ENCODE measurements at regions not wholly inside any gene's neighbourhood (a gene's known extent, or its start where the extent isn't known, plus 50 kb on each side); places are given as distances from the start of the nearest gene placed in this dataset.
"Not testable (repeated sequence)": the region's sequence is repeated elsewhere in the genome, so short reads cannot be mapped to it uniquely, and the experiment has no call there.

- Histone ChIP-seq H3K4me3 (ENCODE audit: low read length in 2 of 2) (no peak overlapping the region), H3K27me3 (ENCODE audit: control insufficient read depth in 2 of 2, insufficient read depth in 2 of 2, low read length in 2 of 2) (no peaks in the 10 kb centered on the region), H3K27ac (ENCODE audit: low read depth in 2 of 2, low read length in 2 of 2) (no peak overlapping the region), H3K9me3 (ENCODE audit: control insufficient read depth in 2 of 2, low read length in 2 of 2) (no peaks in the 10 kb centered on the region), H3K36me3 (ENCODE audit: control insufficient read depth in 2 of 2, insufficient read depth in 2 of 2, low read length in 2 of 2) (no peaks in the 10 kb centered on the region), H3K4me1 (ENCODE audit: control insufficient read depth in 2 of 2, insufficient read depth in 2 of 2, low read length in 2 of 2) (no peaks in the 10 kb centered on the region), H3K9ac (ENCODE audit: low read depth in 1 of 2, low read length in 2 of 2) (no peak overlapping the region)
Measured at GRCh38 chr2:357811-358210, 69.9 kb upstream of the ALKAL2 start.

- not testable (repeated sequence) for H3K9ac ChIP-seq (ENCODE audit: low read depth in 1 of 2, low read length in 2 of 2); H3K4me3 ChIP-seq (ENCODE audit: low read length in 2 of 2); H3K9me3 ChIP-seq (ENCODE audit: control insufficient read depth in 2 of 2, low read length in 2 of 2); H3K4me1 ChIP-seq (ENCODE audit: control insufficient read depth in 2 of 2, insufficient read depth in 2 of 2, low read length in 2 of 2); H3K27me3 ChIP-seq (ENCODE audit: control insufficient read depth in 2 of 2, insufficient read depth in 2 of 2, low read length in 2 of 2); H3K36me3 ChIP-seq (ENCODE audit: control insufficient read depth in 2 of 2, insufficient read depth in 2 of 2, low read length in 2 of 2); H3K27ac ChIP-seq (ENCODE audit: low read depth in 2 of 2, low read length in 2 of 2)
Measured at GRCh38 chr2:356304-356703, 68.4 kb upstream of the ALKAL2 start.

- Histone ChIP-seq H3K27ac (ENCODE audit: low read depth in 2 of 2, low read length in 2 of 2) (no peak overlapping the region), H3K36me3 (ENCODE audit: control insufficient read depth in 2 of 2, insufficient read depth in 2 of 2, low read length in 2 of 2) (no peaks in the 10 kb centered on the region), H3K4me1 (ENCODE audit: control insufficient read depth in 2 of 2, insufficient read depth in 2 of 2, low read length in 2 of 2) (no peaks in the 10 kb centered on the region)
Measured at GRCh38 chr2:355773-356172, 67.9 kb upstream of the ALKAL2 start.

GRCh38 chr2:352696-353095 is 64.8 kb upstream of the ALKAL2 start:
- H3K27ac ChIP-seq (ENCODE audit: low read depth in 2 of 2, low read length in 2 of 2) = no peak overlapping the region
- no peaks in the 10 kb centered on the region for H3K27me3 ChIP-seq (ENCODE audit: control insufficient read depth in 2 of 2, insufficient read depth in 2 of 2, low read length in 2 of 2)
- H3K4me1 ChIP-seq (ENCODE audit: control insufficient read depth in 2 of 2, insufficient read depth in 2 of 2, low read length in 2 of 2) = no peaks in the 10 kb centered on the region
- no peaks in the 10 kb centered on the region for H3K36me3 ChIP-seq (ENCODE audit: control insufficient read depth in 2 of 2, insufficient read depth in 2 of 2, low read length in 2 of 2)
- H3K4me3 ChIP-seq (ENCODE audit: low read length in 2 of 2) = no peak overlapping the region
- no peak overlapping the region for H3K9ac ChIP-seq (ENCODE audit: low read depth in 1 of 2, low read length in 2 of 2)
- H3K9me3 ChIP-seq (ENCODE audit: control insufficient read depth in 2 of 2, low read length in 2 of 2) = no peaks in the 10 kb centered on the region

More at GRCh38 chr2:355773-356172, 67.9 kb upstream of the ALKAL2 start:
- no peak overlapping the region for H3K4me3 ChIP-seq (ENCODE audit: low read length in 2 of 2)
- H3K9ac ChIP-seq (ENCODE audit: low read depth in 1 of 2, low read length in 2 of 2) = no peak overlapping the region
- H3K9me3 ChIP-seq (ENCODE audit: control insufficient read depth in 2 of 2, low read length in 2 of 2) = no peaks in the 10 kb centered on the region
- no peaks in the 10 kb centered on the region for H3K27me3 ChIP-seq (ENCODE audit: control insufficient read depth in 2 of 2, insufficient read depth in 2 of 2, low read length in 2 of 2)

- Histone ChIP-seq H3K9ac (ENCODE audit: low read depth in 1 of 2, low read length in 2 of 2) (no peak overlapping the region), H3K9me3 (ENCODE audit: control insufficient read depth in 2 of 2, low read length in 2 of 2) (no peaks in the 10 kb centered on the region), H3K27ac (ENCODE audit: low read depth in 2 of 2, low read length in 2 of 2) (no peak overlapping the region), H3K27me3 (ENCODE audit: control insufficient read depth in 2 of 2, insufficient read depth in 2 of 2, low read length in 2 of 2) (no peaks in the 10 kb centered on the region), H3K4me3 (ENCODE audit: low read length in 2 of 2) (no peak overlapping the region), H3K4me1 (ENCODE audit: control insufficient read depth in 2 of 2, insufficient read depth in 2 of 2, low read length in 2 of 2) (no peaks in the 10 kb centered on the region), H3K36me3 (ENCODE audit: control insufficient read depth in 2 of 2, insufficient read depth in 2 of 2, low read length in 2 of 2) (no peaks in the 10 kb centered on the region)
Measured at GRCh38 chr2:349390-349789, 61.5 kb upstream of the ALKAL2 start.

GRCh38 chr2:348361-348916 is 60.5 kb upstream of the ALKAL2 start:
- Histone ChIP-seq H3K36me3 (ENCODE audit: control insufficient read depth in 2 of 2, insufficient read depth in 2 of 2, low read length in 2 of 2) (no peaks in the 10 kb centered on the region), H3K9ac (ENCODE audit: low read depth in 1 of 2, low read length in 2 of 2) (no peak overlapping the region), H3K27me3 (ENCODE audit: control insufficient read depth in 2 of 2, insufficient read depth in 2 of 2, low read length in 2 of 2) (no peaks in the 10 kb centered on the region), H3K4me3 (ENCODE audit: low read length in 2 of 2) (no peak overlapping the region), H3K9me3 (ENCODE audit: control insufficient read depth in 2 of 2, low read length in 2 of 2) (no peaks in the 10 kb centered on the region), H3K27ac (ENCODE audit: low read depth in 2 of 2, low read length in 2 of 2) (no peak overlapping the region), H3K4me1 (ENCODE audit: control insufficient read depth in 2 of 2, insufficient read depth in 2 of 2, low read length in 2 of 2) (no peaks in the 10 kb centered on the region)

- Histone ChIP-seq H3K27ac (ENCODE audit: low read depth in 2 of 2, low read length in 2 of 2) (no peak overlapping the region), H3K36me3 (ENCODE audit: control insufficient read depth in 2 of 2, insufficient read depth in 2 of 2, low read length in 2 of 2) (no peaks in the 10 kb centered on the region), H3K9me3 (ENCODE audit: control insufficient read depth in 2 of 2, low read length in 2 of 2) (no peaks in the 10 kb centered on the region), H3K4me1 (ENCODE audit: control insufficient read depth in 2 of 2, insufficient read depth in 2 of 2, low read length in 2 of 2) (no peaks in the 10 kb centered on the region), H3K4me3 (ENCODE audit: low read length in 2 of 2) (no peak overlapping the region), H3K9ac (ENCODE audit: low read depth in 1 of 2, low read length in 2 of 2) (no peak overlapping the region), H3K27me3 (ENCODE audit: control insufficient read depth in 2 of 2, insufficient read depth in 2 of 2, low read length in 2 of 2) (no peaks in the 10 kb centered on the region)
Measured at GRCh38 chr2:344811-345210, 56.9 kb upstream of the ALKAL2 start.

GRCh38 chr2:343355-343754 is 55.5 kb upstream of the ALKAL2 start:
- H3K36me3 ChIP-seq (ENCODE audit: control insufficient read depth in 2 of 2, insufficient read depth in 2 of 2, low read length in 2 of 2) = no peaks in the 10 kb centered on the region
- H3K9me3 ChIP-seq (ENCODE audit: control insufficient read depth in 2 of 2, low read length in 2 of 2) = peaks cover 0 to 6% of the 10 kb centered on the region in 2 donors
- H3K4me1 ChIP-seq (ENCODE audit: control insufficient read depth in 2 of 2, insufficient read depth in 2 of 2, low read length in 2 of 2) = no peaks in the 10 kb centered on the region
- H3K4me3 ChIP-seq (ENCODE audit: low read length in 2 of 2) = no peak overlapping the region
- H3K27ac ChIP-seq (ENCODE audit: low read depth in 2 of 2, low read length in 2 of 2) = no peak overlapping the region
- no peaks in the 10 kb centered on the region for H3K27me3 ChIP-seq (ENCODE audit: control insufficient read depth in 2 of 2, insufficient read depth in 2 of 2, low read length in 2 of 2)
- no peak overlapping the region for H3K9ac ChIP-seq (ENCODE audit: low read depth in 1 of 2, low read length in 2 of 2)

- no peaks in the 10 kb centered on the region for H3K36me3 ChIP-seq (ENCODE audit: control insufficient read depth in 2 of 2, insufficient read depth in 2 of 2, low read length in 2 of 2)
- no peaks in the 10 kb centered on the region for H3K4me1 ChIP-seq (ENCODE audit: control insufficient read depth in 2 of 2, insufficient read depth in 2 of 2, low read length in 2 of 2)
- H3K27me3 ChIP-seq (ENCODE audit: control insufficient read depth in 2 of 2, insufficient read depth in 2 of 2, low read length in 2 of 2) = no peaks in the 10 kb centered on the region
- H3K27ac ChIP-seq (ENCODE audit: low read depth in 2 of 2, low read length in 2 of 2) = no peak overlapping the region
- no peak overlapping the region for H3K4me3 ChIP-seq (ENCODE audit: low read length in 2 of 2)
- peaks cover under 1 to 6% of the 10 kb centered on the region in 2 donors for H3K9me3 ChIP-seq (ENCODE audit: control insufficient read depth in 2 of 2, low read length in 2 of 2)
- H3K9ac ChIP-seq (ENCODE audit: low read depth in 1 of 2, low read length in 2 of 2) = no peak overlapping the region
Measured at GRCh38 chr2:341912-342311, 54.0 kb upstream of the ALKAL2 start.

- Histone ChIP-seq H3K36me3 (ENCODE audit: control insufficient read depth in 2 of 2, insufficient read depth in 2 of 2, low read length in 2 of 2) (no peaks in the 10 kb centered on the region), H3K27ac (ENCODE audit: low read depth in 2 of 2, low read length in 2 of 2) (no peak overlapping the region), H3K9ac (ENCODE audit: low read depth in 1 of 2, low read length in 2 of 2) (no peak overlapping the region), H3K4me1 (ENCODE audit: control insufficient read depth in 2 of 2, insufficient read depth in 2 of 2, low read length in 2 of 2) (no peaks in the 10 kb centered on the region), H3K9me3 (ENCODE audit: control insufficient read depth in 2 of 2, low read length in 2 of 2) (peaks cover 2 to 10% of the 10 kb centered on the region in 2 donors), H3K4me3 (ENCODE audit: low read length in 2 of 2) (no peak overlapping the region), H3K27me3 (ENCODE audit: control insufficient read depth in 2 of 2, insufficient read depth in 2 of 2, low read length in 2 of 2) (no peaks in the 10 kb centered on the region)
Measured at GRCh38 chr2:341017-341542, 53.2 kb upstream of the ALKAL2 start.

Data from mucosa of rectum (tissue), 2 donors.